GM19395 (cell line): ENCODE measurements at regions not wholly inside any gene's neighbourhood (a gene's known extent, or its start where the extent isn't known, plus 50 kb on each side); places are given as distances from the start of the nearest gene placed in this dataset.
A peak's percentile ranks its signal among the peaks of the same experiment; 100 is the strongest.
"Not testable (repeated sequence)": the region's sequence is repeated elsewhere in the genome, so short reads cannot be mapped to it uniquely, and the experiment has no call there.

ENCODE experiments used
- ATAC-seq: cut with Tn5 transposase; IDR thresholded peaks from one replicate; pipeline ENCODE4 v1.9.1; 2021; ENCODE audit warnings: mild to moderate bottlenecking, moderate library complexity; ENCODE audit not compliant: unreplicated experiment

DNA sequence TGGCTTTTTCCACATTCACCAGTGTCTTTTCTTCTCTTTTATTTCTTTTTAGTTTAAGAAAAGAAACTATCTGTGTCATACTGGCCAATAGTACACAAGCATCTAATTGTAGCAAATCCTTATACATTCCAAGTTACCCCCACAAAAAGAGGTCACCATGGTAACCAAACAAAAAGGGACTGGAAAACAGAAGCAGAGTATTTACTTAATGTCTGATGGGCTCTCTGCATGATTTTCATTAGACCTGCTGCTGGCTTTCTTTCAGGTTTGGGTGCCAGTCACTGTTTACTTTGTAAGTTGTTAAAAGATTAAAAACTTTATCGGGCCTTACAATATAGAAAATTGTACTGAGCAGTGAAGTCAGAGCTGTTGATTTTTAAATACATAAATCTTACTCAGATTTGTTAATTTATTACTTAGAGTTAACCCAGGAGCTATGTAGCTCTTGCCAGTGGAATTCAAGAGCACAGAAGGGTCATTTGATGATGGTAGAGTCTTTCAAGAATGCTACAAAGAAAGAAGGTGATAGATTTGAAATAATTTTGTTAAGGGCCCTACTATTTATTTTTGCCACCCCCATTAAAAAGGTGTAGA is 123.9 kb downstream of the BRMS1L start:
- ATAC-seq = no peak

DNA sequence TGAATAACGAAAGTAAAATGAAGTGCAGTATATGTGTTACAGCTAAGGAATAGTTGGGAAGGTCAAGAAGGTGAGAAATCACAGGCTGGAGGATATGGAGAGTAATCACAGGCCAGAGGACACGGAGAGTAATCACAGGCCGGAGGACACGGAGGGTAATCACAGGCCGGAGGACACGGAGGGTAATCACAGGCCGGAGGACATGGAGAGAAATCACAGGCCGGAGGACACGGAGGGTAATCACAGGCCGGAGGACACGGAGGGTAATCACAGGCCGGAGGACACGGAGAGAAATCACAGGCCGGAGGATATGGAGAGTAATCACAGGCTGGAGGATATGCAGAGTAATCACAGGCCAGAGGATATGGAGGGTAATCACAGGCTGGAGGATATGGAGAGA is 121.8 kb downstream of the BRMS1L start:
- not testable (repeated sequence) for ATAC-seq

DNA sequence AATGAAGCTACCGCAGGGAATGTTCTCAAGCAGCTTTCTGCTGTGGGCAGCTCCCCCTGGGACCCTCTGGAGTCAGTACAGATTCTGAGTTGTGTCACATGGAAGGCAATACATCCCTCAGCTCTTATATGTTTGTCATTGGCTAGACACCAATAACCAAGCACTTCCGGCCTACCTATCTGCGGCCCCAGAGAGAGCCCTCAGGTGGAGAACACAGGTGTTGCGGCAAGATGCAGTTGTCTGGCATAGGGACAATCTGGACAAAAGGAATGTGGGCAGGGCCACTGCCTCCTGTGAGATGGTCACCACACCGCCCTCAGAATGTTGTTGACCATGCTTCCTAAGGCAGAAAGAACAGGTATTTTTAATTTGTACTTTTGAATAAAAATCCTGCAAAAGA is 118.7 kb downstream of the BRMS1L start:
- no peak for ATAC-seq

DNA sequence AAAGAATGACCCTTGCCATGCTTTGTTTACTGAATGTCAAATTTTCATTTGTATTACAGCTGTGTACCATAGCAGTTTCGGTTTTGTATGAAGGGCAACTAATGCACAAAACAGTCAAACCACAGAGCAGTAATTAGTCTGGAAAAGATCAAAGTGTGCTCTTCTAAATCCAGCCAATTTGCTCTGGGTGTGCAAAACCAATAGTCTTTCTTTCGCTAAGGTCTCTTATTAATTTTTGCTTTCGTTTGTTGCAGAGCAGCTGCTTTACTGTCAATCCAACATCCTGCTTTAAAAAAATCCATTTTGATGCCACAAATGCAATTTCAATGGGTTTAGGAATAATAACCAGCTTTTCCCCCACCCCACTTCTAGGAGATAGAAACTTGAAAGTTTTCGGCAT is 114.2 kb downstream of the BRMS1L start:
- peak; percentile 76 for ATAC-seq

DNA sequence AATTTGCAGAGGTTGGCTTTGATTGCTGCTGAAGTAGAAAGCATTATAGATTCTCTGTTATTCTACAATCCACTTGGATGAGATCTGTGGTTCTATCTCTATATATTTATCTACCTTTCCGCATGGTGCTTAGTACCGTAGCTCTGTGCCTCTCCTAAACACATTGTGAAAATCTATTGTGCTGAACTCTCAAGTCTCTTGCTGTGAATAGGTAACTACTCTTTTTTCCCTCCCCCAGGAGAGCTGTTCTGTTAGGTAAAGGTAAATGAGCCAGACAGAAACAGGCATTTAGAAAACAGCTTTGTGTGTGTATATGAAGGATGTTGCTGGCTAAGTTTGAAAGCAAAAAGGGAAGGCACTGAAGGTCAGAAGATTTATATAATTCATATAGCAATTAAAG is 112.6 kb downstream of the BRMS1L start:
- ATAC-seq = no peak

DNA sequence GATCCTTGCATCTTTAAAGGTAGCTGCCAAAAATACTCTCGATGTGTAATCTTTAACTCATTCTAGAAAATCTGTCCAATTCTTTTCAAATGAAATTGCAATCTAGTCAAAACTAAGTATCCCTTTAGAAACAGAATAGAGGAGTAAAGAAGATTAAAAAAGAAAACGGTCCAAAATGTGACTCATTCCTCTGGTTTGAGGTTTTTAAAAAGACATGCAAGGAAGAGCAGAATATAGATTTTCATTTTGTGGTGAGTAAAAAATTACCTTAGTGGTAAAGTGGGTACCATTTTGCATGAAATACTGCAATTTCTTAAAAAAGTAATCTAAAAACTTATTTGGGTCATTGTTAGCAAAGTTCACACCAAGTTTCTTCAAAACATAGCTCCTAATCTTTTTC is 108.4 kb downstream of the BRMS1L start:
- ATAC-seq = peak; percentile 74

DNA sequence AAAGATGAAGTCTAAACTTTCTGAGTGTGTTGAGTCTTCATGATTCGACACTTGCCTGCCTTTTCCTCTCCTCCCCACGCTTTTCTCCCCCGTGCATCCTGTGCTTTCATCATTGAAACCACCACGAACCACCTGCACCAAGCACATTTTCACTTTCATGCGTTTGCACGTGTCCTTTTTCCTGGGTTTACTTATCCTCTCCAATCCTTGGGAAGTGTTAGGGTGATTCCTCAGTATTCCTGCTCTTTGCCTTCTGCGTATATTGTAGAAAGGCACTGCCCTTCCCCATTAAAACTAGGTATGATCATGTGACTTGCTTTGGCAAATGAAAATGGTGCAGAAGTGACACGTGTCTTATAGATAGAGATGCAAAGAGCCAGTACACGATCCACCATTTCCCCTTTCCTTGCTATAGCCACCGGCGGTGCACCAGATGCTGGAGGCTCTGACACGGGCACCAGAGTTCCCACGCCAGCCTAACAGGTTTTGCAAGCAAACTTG is 106.6 kb downstream of the BRMS1L start:
- peak; percentile 59 for ATAC-seq

DNA sequence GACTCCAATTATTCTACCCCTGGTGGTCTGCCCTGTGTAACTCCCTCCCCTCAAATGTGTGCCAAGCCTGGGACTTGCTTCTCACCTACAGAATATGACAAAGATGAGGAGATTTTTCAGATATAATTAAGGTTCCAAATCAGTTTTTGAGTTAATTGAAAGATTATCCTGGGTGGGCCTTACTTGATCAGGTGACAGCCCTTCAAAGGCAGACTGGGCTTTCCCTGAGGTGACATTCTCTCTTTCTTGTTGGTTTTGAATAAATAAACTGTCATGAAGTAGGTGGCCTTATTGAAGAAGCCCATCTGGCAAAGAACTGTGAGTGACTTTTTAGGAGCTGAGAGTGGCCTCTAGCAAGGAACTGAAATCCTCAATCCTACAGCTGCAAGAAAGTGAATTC is 106.0 kb downstream of the BRMS1L start:
- peak; percentile 6 for ATAC-seq

DNA sequence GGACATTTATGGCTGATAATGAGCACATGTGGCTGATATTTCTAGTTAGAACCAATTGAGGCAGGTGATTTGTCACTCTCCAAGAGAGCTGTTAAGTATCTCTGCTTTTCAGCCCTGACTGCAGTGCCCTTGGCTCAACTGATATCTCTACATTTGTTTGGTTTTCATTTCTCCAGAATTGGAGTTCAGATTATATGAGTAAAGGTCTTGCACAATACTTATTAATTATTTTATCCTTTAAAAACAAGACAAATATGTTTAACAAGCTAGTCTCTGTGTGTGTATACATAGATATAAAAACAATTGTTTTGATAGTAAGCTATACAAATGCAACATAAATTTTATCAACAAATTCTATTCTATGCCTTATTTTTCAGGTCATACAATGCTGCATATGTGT is 105.2 kb downstream of the BRMS1L start:
- no peak for ATAC-seq

DNA sequence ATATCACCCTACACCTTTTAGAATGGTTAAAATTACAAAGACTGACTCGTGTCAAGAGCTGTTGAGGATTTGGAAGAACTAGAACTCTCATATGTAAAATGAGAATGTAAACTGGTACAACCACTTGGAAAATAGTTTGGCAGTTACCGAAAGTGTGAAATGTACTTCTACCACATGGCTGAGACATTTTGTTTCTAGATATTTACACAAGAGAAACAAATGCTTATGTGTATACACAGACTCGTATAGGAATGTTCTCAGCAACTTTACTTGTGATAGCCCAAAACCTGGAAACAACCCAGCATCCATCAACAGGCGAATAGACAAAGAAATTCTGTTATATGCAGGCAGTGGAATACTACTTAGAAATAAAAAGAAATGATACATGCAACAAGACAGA is 103.0 kb downstream of the BRMS1L start:
- no peak for ATAC-seq

DNA sequence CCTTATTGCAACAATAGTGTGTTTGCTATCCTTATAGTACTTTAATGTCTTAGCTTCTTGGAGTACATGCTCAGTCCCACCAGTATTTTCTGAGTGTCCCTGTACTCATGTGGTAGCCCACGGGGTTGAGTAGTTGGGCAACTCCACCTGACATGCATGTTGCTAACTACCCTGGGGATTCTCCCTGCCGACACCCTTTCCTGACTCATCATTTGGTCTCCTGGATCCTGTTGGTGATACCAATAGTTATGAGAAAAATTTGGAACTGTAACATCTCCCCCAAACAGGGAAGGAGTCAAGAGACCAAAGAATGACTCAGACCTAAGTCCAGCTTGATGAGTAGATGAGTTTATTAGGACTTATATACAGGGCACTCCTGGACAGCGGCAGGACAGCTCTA is 101.6 kb downstream of the BRMS1L start:
- no peak for ATAC-seq

DNA sequence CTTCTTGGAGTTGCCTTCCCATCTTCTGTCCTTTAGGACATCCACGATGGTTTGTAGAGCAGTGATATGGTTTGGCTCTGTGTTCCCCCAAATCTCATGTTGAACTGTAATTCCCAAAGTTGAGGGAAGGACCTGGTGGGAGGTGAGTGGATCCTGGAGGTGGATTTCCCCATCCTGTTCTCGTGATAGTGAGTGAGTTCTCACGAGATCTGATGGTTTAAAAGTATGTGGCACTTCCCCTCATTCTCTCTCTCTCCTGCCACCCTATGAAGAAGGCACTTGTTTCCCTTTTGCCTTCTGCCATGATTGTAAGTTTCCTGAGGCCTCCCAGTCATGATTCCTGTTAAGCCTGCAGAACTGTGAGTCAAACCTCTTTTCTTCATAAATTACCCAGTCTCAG is 99.2 kb downstream of the BRMS1L start:
- no peak for ATAC-seq

DNA sequence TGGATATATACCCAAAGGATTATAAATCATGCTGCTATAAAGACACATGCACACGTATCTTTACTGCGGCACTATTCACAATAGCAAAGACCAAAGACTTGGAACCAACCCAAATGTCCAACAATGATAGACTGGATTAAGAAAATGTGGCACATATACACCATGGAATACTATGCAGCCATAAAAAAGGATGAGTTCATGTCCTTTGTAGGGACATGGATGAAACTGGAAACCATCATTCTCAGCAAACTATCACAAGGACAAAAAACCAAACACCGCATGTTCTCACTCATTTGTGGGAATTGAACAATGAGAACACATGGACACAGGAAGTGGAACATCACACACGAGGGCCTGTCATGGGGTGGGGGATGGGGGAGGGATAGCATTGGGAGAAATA is 96.5 kb downstream of the BRMS1L start:
- ATAC-seq = not testable (repeated sequence)

DNA sequence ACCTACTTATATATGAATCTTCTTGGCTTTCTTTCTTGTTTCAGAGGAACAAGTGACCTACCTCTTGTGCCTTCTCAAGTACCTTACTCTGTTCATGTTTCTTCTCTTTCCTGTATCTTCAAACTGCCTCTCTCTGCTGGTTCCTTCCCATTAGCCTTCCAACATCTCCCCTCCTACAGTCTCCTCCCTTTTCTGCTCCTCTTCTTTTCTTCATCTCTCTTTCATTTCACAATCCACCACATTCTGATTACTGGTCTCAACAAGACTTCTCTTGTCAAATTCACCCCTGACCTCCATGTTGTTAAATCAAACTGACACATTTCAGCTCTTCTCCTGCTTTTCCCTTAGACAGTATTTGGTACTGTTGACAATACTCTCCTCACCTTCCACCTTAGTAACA is 95.6 kb downstream of the BRMS1L start:
- no peak for ATAC-seq
